ENCODE measurements at regions not wholly inside any gene's neighbourhood (a gene's known extent, or its start where the extent isn't known, plus 50 kb on each side); places are given as distances from the start of the nearest gene placed in this dataset.

DNA sequence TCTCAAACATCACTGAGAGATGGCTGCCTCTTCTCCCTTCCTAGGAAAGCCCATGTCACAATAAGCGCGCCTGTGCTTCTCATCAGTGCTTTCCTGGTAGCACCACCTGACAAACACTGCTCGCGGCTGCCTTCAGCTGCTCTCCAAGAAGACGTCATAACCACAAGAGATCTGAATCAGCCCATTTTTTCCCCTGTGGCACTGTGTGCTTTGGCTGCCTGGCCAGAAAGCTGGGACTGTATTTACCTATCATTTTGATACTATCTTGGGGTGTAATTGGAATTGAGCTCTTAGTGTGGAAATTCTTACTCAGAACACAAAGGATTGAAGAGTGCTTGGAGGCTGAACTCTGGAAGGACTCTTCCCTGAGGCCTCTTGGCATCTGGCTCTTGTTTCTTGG lies 50.3 kb upstream of the EHF start (continued):
- no peak for TF ChIP-seq GABPA (tag; conservative IDR thresholded peaks at IDR 0.05; ENCODE audit: low read depth)
- 0 out of 2 replicates have a peak, but pooled peaks have one; percentile 21 for TF ChIP-seq FOSL1 (tag; conservative IDR thresholded peaks at IDR 0.05)
- no peak for TF ChIP-seq ESRRB (CRISPR knock-in tag; IDR thresholded peaks at IDR 0.05; ENCODE audit: borderline replicate concordance)
- TF ChIP-seq, protein P1, sequence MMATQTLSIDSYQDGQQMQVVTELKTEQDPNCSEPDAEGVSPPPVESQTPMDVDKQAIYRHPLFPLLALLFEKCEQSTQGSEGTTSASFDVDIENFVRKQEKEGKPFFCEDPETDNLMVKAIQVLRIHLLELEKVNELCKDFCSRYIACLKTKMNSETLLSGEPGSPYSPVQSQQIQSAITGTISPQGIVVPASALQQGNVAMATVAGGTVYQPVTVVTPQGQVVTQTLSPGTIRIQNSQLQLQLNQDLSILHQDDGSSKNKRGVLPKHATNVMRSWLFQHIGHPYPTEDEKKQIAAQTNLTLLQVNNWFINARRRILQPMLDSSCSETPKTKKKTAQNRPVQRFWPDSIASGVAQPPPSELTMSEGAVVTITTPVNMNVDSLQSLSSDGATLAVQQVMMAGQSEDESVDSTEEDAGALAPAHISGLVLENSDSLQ (IDR thresholded peaks at IDR 0.05), result no peak
- no peak for TF ChIP-seq ARNT (IDR thresholded peaks at IDR 0.05)
- no peak for TF ChIP-seq MAFG (tag; conservative IDR thresholded peaks at IDR 0.05)

Measured in K562 (cell line).